GM19239 (cell line): ENCODE measurements at regions not wholly inside any gene's neighbourhood (a gene's known extent, or its start where the extent isn't known, plus 50 kb on each side); places are given as distances from the start of the nearest gene placed in this dataset.

Source experiments
- DNase-seq: peaks from one replicate; pipeline ENCODE4 v3.0.0; 2011; ENCODE audit warnings: low spot score; ENCODE audit not compliant: insufficient read length
- FAIRE-seq: peaks from 2 replicates; lab custom pipeline; 2011; peaks lifted over from hg19 to GRCh38; lab: Jason Lieb, UNC

GRCh38 chr13:79097201-79097600 lies 308.9 kb downstream of the RBM26 start:
- DNase-seq, result no peak
- no peak for FAIRE-seq

DNA sequence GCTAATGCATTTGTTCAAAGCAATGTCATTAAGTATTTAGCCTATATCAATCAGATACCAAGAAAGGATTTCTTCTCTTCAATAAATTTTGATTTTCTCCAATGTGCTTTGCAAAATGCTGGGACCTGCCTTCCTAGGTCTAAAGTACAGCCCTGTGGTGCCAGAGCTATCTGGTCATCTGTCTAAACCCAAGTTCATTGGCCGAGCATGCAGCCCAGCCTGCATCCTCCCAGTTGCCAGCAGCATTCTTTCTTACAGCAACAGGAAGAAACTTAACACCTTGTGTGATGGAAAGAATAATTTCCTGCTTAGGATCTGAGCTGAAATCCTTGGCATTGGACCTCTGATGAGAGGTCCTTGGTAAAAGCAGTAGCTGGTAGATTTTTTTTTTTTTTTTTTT lies 310.0 kb downstream of the RBM26 start:
- no peak for FAIRE-seq
- no peak for DNase-seq

DNA sequence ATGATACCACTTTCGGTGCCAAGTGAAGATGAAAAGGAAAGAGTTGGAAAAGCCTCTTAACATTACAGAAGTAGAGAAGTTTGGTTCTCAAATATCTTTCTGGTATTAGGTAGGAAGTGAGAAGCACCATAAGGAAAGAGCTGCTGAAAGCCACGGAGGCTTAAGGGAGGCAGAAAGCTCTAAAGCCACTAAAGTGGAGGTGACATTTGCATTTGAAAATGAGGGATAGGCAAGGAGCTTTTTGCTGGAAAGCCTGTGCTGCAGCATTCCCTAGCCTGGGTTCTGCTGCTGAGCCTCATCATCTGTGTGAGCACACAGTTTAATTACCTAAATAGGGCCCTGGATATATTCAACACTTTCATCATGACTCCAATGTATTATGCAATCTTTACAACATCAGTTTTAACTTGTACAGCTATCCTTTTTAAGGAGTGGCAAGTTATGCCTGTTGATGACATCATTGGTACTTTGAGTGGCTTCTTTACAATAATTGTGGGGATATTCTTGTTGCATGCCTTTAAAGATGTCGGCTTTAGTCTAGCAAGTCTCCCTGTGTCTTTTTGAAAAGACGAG lies 315.4 kb downstream of the RBM26 start:
- DNase-seq (no peak), FAIRE-seq (no peak)

- FAIRE-seq (no peak), DNase-seq (no peak)
Observed at GRCh38 chr13:79084802-79085424, 321.1 kb downstream of the RBM26 start.

DNA sequence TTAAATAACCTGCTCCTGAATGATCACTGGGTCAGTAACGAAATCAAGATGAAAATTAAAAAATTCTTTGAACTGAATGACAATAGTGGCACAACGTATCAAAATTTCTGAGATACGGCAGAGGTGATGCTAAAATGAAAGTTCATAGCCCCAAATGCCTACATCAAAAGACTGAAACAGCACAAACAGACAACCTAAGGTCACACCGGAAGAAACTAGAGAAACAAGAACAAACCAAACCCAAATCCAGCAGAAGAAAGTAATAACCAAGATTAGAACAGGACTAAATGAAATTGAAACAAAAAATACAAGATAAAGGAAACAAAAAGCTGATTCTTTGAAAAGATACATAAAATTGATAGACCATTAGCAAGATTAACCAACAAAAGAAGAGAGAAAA lies 324.1 kb downstream of the RBM26 start:
- no peak for DNase-seq
- FAIRE-seq, result no peak

- FAIRE-seq (no peak), DNase-seq (no peak)
Observed at GRCh38 chr13:79079351-79079839, 326.7 kb downstream of the RBM26 start.

DNA sequence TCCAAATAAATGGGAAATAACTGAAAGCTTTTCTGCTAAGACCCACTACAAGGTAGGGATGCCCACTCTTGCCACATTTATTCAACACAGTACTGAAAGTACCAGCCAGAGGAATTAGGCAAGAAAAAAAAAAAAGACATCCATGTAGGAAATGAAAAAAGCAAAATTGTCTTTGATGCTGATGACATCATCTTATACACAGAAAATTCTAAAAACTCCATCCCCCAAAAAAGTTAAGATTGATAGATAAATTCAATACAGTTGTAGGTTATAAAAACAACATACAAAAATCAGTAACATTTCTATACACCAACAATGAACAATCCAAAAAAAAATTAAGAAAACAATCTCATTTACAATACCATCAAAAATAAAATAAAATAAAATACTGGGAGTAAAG lies 330.4 kb downstream of the RBM26 start:
- DNase-seq (no peak), FAIRE-seq (no peak)

DNA sequence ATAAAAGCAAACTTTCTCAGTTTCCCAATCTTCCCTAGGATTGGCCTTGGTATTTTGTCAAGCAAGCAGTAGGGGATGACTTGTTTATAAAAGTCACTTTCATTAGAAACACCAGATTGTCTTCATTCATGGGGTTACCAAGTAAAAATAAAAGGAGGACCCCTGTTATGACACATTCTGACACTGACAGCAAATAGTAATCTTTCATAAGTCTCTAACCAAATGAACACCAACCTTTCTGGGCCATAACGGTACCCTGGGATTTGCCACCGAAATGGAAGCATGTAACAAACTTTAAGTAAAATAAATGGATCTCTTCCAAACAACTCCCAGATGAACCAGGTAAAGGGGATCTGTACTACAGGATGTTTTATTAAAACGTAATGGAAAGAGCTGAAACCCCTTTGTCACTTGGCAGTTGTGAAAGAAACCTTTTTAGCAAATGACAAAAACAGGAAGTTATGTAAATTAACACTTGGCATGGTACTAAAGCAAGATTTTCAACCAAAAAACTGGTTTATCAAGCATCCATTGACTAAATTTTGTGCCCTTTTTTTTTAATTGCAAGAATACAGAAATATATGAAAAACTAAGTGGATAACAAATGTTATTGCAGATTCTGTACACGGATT lies 335.6 kb downstream of the RBM26 start:
- DNase-seq, result no peak
- no peak for FAIRE-seq

DNA sequence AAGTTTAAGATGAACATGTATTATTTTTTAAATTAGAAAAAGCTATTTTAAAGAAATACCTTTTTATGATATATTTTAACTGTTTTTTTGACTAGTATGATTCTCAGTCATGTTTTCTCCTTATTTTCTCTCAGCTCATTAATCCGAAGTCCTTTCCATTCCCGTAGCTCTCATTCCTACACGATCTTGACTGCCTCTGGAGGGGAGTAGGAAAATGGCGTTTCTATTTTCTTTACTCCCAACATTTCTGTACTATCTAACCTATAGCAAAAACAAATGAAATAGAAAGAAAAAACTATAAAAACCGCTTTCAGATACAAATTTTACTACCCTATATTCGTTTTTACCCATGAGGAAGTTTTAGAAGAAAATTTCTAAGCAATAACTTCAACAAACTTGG lies 343.8 kb downstream of the RBM26 start:
- FAIRE-seq (no peak), DNase-seq (no peak)

DNA sequence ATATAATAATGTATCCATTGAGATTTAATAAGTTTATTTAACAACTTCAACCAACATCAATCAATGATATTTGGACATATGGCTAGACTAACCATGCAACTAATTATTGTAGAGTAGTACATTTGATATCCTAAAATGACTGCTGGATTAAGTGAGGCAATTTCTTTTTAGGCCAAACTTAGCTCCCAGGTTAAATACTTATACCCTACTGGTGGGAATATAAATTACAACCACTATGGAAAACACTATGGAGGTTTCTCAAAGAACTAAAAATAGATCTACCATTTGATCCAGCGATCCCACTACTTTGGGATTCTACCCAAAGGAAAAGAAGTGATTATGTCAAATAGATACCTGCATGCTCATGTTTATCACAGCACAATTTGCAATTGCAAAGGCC lies 345.8 kb downstream of the RBM26 start:
- DNase-seq, result no peak
- no peak for FAIRE-seq

GRCh38 chr13:79056706-79057105 lies 349.3 kb downstream of the RBM26 start:
- FAIRE-seq (no peak), DNase-seq (no peak)

- no peak for FAIRE-seq
- no peak for DNase-seq
Observed at GRCh38 chr13:79051472-79051871, 354.6 kb downstream of the RBM26 start.

- FAIRE-seq (no peak), DNase-seq (no peak)
Observed at GRCh38 chr13:79044415-79044814, 361.6 kb downstream of the RBM26 start.

- FAIRE-seq (no peak), DNase-seq (no peak)
Observed at GRCh38 chr13:79043208-79043607, 362.8 kb downstream of the RBM26 start.

DNA sequence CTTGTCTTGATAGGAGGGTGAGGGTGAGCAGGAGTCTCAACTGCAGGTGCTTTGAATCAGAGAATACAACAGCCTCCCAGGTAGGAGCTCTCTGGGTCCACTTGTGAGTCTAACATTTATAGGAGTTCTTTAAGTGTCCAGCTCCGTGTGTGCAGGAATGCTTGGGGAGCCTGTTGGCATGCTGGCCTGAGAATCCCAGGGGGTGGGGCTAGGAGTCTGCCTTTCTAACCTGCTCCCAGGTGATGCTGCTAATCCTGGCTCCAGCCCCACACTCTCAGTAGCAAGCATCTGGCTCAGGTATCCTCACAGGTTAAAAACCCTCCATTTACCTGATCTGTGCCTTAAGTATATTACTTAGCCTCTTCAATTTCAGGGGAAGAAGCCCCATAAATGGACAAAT lies 368.9 kb downstream of the RBM26 start:
- no peak for FAIRE-seq
- DNase-seq, result no peak

DNA sequence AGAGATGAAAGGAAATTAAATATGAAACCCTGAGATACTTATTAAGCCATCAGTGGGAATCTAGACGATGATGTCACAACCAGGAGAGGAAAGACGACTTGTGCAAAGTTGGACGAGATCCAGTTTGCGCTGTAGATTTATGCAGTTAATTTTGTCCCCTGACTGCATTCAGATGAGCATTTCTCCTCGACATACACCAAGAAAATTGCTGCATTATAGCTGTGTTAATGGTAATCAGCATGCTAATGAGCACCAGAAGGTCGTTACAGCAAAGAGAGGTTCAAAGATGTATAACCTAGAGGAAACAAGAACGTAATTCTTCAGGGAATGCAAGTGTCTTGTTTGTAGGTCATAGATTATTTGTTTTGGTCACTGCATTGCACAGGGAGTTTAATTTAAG lies 371.7 kb downstream of the RBM26 start:
- DNase-seq (no peak), FAIRE-seq (no peak)

GRCh38 chr13:79030513-79030912 lies 371.6 kb upstream of the OBI1 start:
- DNase-seq (no peak), FAIRE-seq (no peak)

GRCh38 chr13:79018166-79018565 lies 359.2 kb upstream of the OBI1 start:
- DNase-seq, result no peak
- no peak for FAIRE-seq

DNA sequence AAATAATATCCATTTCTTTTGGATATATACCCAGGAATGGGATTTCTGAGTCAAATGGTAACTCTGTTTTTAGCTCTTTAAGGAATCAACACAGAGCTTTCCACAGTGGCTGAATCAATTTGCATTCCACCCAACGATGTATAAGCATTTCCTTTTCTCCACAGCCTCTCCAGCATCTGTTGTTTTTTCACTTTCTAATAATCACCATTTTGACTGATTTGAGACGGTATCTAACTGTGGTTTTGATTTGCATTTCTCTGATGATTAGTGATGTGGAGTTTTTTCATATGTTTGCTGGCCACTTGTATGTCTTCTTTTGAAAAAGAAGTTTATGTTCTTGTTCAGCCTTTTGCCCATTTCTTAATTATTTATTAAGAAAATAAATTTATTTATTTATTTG lies 352.2 kb upstream of the OBI1 start:
- DNase-seq (no peak), FAIRE-seq (no peak)

DNA sequence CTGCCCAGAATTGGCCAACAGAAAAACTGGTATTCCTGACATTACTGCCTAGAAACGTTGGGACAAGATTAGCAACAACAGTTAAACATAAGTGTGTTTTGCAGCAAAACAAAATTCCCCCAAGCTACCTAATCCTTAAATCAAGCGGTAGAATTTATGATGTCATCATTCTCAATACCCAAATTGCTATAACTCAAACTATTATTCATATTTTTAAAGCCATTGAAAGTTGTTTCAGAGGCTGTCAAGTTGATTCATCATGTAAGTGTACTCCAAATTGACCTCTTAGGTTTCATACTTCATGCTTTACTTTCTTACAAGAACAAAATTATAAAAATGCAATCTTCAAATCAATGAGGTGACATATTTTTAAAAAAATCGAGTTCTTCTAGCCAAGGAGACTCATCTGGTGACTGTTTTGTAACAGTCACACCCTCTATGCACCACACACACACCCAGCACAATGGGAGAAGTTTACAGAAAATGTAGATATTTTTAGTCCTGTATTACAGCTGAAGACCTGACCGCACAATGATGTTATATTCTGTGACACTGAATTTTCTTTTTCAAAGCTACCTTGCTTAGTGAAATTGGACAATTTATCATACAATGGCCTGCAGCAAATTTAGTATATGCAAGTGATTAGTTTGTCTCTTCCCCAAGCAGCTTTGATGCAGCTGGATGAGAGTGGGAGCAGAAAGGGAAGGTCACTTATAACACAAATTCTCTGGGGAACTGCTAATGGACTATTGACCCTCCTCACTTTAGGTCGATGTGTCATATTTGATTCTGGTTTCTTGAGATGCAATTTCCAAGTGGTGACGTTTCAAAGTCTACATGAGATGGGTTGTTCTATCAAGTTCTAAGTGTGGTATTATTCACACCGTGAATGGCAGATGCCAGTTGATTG lies 345.3 kb upstream of the OBI1 start:
- DNase-seq (no peak), FAIRE-seq (no peak)

- FAIRE-seq, result no peak
- no peak for DNase-seq
Observed at GRCh38 chr13:78999494-78999893, 340.5 kb upstream of the OBI1 start.
